ENCODE measurements at regions not wholly inside any gene's neighbourhood (a gene's known extent, or its start where the extent isn't known, plus 50 kb on each side); places are given as distances from the start of the nearest gene placed in this dataset.
"Not testable (repeated sequence)": the region's sequence is repeated elsewhere in the genome, so short reads cannot be mapped to it uniquely, and the experiment has no call there.

GRCh38 chr5:111643499-111643898 is 113.5 kb downstream of the NREP start:
- no peaks in the 10 kb centered on the region for H3K4me1 Mint-ChIP-seq
- H3K27me3 Mint-ChIP-seq, result peaks cover 4% of the 10 kb centered on the region
- H3K9me3 Mint-ChIP-seq, result peaks cover 16% of the 10 kb centered on the region
- CTCF ChIA-PET, result no interaction called here
- DNase-seq, result no peak
- no peak overlapping the region for H3K4me3 Mint-ChIP-seq
- H3K36me3 Mint-ChIP-seq, result no peaks in the 10 kb centered on the region
- H3K27ac Mint-ChIP-seq, result no peak overlapping the region

DNA sequence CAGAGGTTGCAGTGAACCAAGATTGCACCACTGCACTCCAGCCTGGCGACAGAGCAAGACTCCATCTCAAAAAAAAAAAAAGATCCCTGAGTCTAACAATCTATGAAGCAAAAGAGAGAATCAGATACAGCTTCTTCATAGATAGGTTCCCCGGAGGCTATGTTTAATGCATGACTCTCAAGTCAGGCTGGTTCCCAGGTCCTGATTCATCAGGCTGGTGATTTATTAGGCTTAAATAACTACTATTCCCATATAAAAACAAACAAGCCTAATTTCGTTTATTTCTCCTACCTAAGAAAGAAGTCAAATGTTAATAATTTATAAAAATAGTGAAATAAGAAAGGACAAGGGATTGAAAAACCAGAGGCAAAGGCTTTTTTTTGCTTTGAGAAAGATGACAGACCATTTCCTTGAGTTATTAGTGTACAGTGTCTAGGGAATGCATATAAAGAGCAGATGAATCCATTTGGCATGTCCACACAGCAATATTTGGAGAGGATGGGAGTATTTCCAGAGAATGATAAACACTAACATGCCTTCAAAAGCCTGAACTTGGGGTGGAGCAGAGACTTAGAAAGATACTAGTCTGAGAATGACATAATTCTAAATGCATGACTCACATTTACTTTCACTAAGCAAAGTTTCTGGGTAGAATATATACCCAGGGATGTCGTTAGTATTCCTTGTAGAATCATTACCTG is 115.3 kb downstream of the NREP start:
- CTCF ChIA-PET, result no interaction called here
- H3K27me3 Mint-ChIP-seq, result peaks cover 4% of the 10 kb centered on the region
- no peaks in the 10 kb centered on the region for H3K4me1 Mint-ChIP-seq
- peaks cover 20% of the 10 kb centered on the region for H3K9me3 Mint-ChIP-seq
- H3K4me3 Mint-ChIP-seq, result no peak overlapping the region
- H3K27ac Mint-ChIP-seq, result no peak overlapping the region
- no peak for DNase-seq
- no peaks in the 10 kb centered on the region for H3K36me3 Mint-ChIP-seq

DNA sequence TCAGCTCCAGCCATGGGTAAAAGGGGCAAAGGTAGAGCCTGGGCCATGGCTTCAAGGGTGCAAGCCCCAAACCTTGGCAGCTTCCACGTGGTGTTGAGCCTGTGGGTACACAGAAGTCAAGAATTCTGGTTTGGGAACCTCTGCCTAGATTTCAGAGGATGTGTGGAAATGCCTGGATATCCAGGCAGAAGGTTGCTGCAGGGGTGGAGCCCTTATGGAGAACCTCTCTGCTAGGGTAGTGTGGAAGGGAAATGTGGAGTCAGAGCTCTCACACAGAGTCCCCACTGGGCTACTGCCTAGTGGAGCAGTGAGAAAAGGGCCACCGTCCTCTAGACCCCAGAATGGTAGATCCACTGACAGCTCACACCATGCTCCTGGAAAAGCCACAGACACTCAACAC is 117.1 kb downstream of the NREP start:
- no peaks in the 10 kb centered on the region for H3K27me3 Mint-ChIP-seq
- H3K4me3 Mint-ChIP-seq, result no peak overlapping the region
- H3K27ac Mint-ChIP-seq, result no peak overlapping the region
- H3K9me3 Mint-ChIP-seq, result peaks cover 20% of the 10 kb centered on the region
- DNase-seq, result no peak
- CTCF ChIA-PET, result no interaction called here
- H3K4me1 Mint-ChIP-seq, result no peaks in the 10 kb centered on the region
- H3K36me3 Mint-ChIP-seq, result no peaks in the 10 kb centered on the region

GRCh38 chr5:111636736-111637135 is 120.3 kb downstream of the NREP start:
- no peak overlapping the region for H3K27ac Mint-ChIP-seq
- CTCF ChIA-PET, result no interaction called here

GRCh38 chr5:111635916-111636570 is 121.0 kb downstream of the NREP start:
- Mint-ChIP-seq H3K36me3 (no peaks in the 10 kb centered on the region), H3K4me3 (no peak overlapping the region), H3K4me1 (no peaks in the 10 kb centered on the region), H3K27me3 (no peaks in the 10 kb centered on the region), H3K27ac (no peak overlapping the region), H3K9me3 (peaks cover 20% of the 10 kb centered on the region)
- DNase-seq, result no peak
- CTCF ChIA-PET, result no interaction called here

More at GRCh38 chr5:111636736-111637135, 120.3 kb downstream of the NREP start:
- no peak overlapping the region for H3K4me3 Mint-ChIP-seq
- H3K9me3 Mint-ChIP-seq, result peaks cover 20% of the 10 kb centered on the region
- no peaks in the 10 kb centered on the region for H3K36me3 Mint-ChIP-seq
- no peaks in the 10 kb centered on the region for H3K4me1 Mint-ChIP-seq
- H3K27me3 Mint-ChIP-seq, result no peaks in the 10 kb centered on the region
- DNase-seq, result no peak

DNA sequence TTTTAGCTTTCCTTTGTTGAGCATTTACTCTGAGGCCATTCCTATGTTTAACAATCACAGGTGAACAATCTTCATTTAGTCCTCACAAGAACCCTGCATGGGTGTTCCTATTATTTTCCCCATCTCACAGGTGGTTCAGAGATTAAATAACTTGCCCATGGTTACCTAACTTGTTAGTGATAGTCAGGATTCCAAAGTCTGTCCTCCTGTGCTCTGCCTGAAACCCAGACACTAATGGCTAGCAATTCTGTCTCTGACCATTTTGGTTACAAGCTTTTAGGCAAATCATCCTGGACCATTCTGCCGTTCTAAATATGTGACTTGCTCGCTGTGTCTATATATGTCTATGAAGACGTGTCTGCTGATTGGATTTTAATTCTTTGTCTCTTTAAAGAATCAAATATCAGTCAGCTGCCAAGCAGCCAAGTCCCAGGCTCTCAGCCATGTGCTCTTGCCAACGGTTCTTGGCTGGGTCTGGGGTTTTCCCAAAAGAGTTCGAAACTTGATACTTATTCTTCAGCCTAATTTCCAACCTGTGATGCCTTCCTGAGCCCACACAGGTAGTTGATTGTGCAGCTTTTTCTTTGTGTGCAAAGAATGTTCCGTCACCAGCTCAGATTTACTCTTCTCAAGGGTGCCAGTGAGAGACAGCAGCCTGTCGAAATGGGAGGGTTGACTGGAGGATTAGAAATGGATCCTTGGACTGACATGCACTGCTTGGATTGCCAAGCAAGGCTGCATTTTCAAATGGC is 121.7 kb downstream of the NREP start:
- Mint-ChIP-seq H3K4me1 (no peaks in the 10 kb centered on the region), H3K4me3 (no peak overlapping the region), H3K36me3 (no peaks in the 10 kb centered on the region), H3K27me3 (no peaks in the 10 kb centered on the region), H3K9me3 (peaks cover 19% of the 10 kb centered on the region), H3K27ac (no peak overlapping the region)
- DNase-seq, result no peak
- CTCF ChIA-PET, result no interaction called here

DNA sequence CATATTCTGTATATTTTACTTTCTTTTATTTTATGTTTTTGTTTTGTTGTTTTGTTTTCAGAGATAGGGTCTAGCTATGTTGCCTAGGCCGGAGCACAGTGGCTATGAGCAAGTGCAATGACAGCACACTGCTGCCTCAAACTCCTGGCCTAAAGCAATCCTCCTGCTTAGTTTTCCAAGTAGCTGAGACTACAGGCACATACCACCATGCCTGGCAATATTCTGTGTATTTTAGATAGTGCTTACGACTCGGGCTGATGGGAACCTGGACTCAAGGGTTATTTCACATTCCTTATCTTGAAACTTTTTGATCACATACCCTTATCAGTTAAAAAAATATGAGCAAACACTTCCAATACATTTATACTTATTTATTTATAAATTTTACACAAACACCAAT is 119.0 kb upstream of the STARD4 start:
- no peaks in the 10 kb centered on the region for H3K4me1 Mint-ChIP-seq
- H3K9me3 Mint-ChIP-seq, result peaks cover 3% of the 10 kb centered on the region
- no peak for DNase-seq
- no peak overlapping the region for H3K4me3 Mint-ChIP-seq
- no peak overlapping the region for H3K27ac Mint-ChIP-seq
- H3K36me3 Mint-ChIP-seq, result no peaks in the 10 kb centered on the region
- H3K27me3 Mint-ChIP-seq, result no peaks in the 10 kb centered on the region
- CTCF ChIA-PET, result no interaction called here

GRCh38 chr5:111628901-111629300 is 116.6 kb upstream of the STARD4 start:
- Mint-ChIP-seq H3K36me3 (no peaks in the 10 kb centered on the region), H3K27me3 (no peaks in the 10 kb centered on the region), H3K4me3 (no peak overlapping the region), H3K9me3 (peaks cover 3% of the 10 kb centered on the region), H3K27ac (no peak overlapping the region), H3K4me1 (no peaks in the 10 kb centered on the region)
- no peak for DNase-seq
- CTCF ChIA-PET, result interaction anchor here (1.0 kb wide), 1 partner anchor 98 kb away, joined by 4 read pairs; no protein-coding TSS in a partner anchor

DNA sequence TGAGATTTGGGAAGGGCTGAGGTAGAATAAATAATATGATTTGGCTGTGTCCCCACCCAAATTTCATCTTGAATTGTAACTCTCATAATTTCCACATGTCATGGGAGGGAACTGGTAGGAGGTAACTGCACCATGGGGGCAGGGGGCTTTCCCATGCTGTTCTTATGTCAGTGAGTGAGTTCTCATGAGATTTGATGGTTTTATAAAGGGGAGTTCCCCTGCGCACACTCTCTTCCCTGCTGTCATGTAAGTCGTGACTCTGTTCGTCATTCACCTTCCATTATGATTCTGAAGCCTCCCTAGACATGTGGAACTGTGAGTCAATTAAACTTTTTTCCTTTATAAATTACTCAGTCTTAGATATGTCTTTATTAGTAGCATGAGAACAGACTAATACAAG is 115.5 kb upstream of the STARD4 start:
- no peak overlapping the region for H3K27ac Mint-ChIP-seq
- CTCF ChIA-PET, result no interaction called here

GRCh38 chr5:111626473-111627148 is 114.3 kb upstream of the STARD4 start:
- no peaks in the 10 kb centered on the region for H3K27me3 Mint-ChIP-seq
- no peaks in the 10 kb centered on the region for H3K36me3 Mint-ChIP-seq
- no peak overlapping the region for H3K4me3 Mint-ChIP-seq
- peaks cover 3% of the 10 kb centered on the region for H3K9me3 Mint-ChIP-seq
- no peaks in the 10 kb centered on the region for H3K4me1 Mint-ChIP-seq
- no peak for DNase-seq
- CTCF ChIA-PET, result no interaction called here
- H3K27ac Mint-ChIP-seq, result no peak overlapping the region

More for the DNA sequence above, 115.5 kb upstream of the STARD4 start:
- no peaks in the 10 kb centered on the region for H3K4me1 Mint-ChIP-seq
- no peaks in the 10 kb centered on the region for H3K27me3 Mint-ChIP-seq
- H3K4me3 Mint-ChIP-seq, result no peak overlapping the region
- no peaks in the 10 kb centered on the region for H3K36me3 Mint-ChIP-seq
- DNase-seq, result no peak
- peaks cover 3% of the 10 kb centered on the region for H3K9me3 Mint-ChIP-seq

GRCh38 chr5:111618623-111619271 is 106.4 kb upstream of the STARD4 start:
- CTCF ChIA-PET, result no interaction called here
- no peak overlapping the region for H3K4me3 Mint-ChIP-seq
- H3K27me3 Mint-ChIP-seq, result no peaks in the 10 kb centered on the region
- H3K27ac Mint-ChIP-seq, result no peak overlapping the region
- H3K36me3 Mint-ChIP-seq, result no peaks in the 10 kb centered on the region
- H3K9me3 Mint-ChIP-seq, result no peaks in the 10 kb centered on the region
- no peaks in the 10 kb centered on the region for H3K4me1 Mint-ChIP-seq
- DNase-seq, result no peak

DNA sequence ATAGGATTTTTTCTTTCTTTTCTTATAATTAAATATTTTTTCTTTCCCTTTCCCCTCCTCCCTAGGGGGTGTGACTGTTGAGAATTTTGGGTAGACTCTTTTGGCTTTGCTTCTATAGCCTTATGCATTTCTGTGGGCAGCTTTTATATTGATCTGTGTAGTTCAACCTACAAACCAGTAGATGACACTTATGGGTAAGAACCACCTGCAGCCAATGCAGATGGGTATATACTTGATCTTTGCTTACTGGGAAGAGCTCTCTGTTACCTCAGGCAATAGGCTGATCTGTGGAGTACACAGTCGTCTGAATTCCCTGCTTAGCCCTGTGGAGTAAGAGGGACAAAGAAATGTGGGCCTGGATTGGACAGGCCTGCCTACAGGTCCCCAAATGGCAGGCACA is 102.7 kb upstream of the STARD4 start:
- H3K36me3 Mint-ChIP-seq, result no peaks in the 10 kb centered on the region
- CTCF ChIA-PET, result no interaction called here
- H3K27ac Mint-ChIP-seq, result no peak overlapping the region
- H3K4me3 Mint-ChIP-seq, result no peak overlapping the region
- DNase-seq, result no peak
- no peaks in the 10 kb centered on the region for H3K4me1 Mint-ChIP-seq
- no peaks in the 10 kb centered on the region for H3K27me3 Mint-ChIP-seq
- H3K9me3 Mint-ChIP-seq, result peaks cover 4% of the 10 kb centered on the region

- H3K4me1 Mint-ChIP-seq, H3K36me3 Mint-ChIP-seq, H3K9me3 Mint-ChIP-seq, DNase-seq, H3K4me3 Mint-ChIP-seq, CTCF ChIA-PET, H3K27ac Mint-ChIP-seq, H3K27me3 Mint-ChIP-seq: not testable (repeated sequence)
Observed at GRCh38 chr5:111612013-111612630, 99.8 kb upstream of the STARD4 start.

DNA sequence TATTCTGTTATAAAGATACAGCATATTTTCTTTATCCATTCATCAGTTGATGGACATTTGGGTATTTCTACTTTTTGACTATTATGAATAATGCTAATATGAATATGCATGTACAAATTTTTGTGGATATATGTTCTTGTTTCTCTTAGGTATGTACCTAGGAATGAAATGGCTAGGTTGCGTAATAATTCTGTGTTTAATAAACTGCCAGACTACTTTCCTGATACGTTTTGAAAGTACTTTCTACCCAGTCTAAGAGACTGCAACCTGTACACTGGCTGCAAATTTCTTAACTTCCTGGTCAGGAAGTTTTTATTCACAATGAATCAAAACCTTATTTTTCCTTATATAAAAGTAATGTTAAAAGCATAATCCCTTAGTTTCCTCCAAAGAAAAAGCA is 93.9 kb upstream of the STARD4 start:
- H3K9me3 Mint-ChIP-seq, result peaks cover 5% of the 10 kb centered on the region

More for the DNA sequence above, 93.9 kb upstream of the STARD4 start:
- no peak overlapping the region for H3K4me3 Mint-ChIP-seq
- peaks cover 4% of the 10 kb centered on the region for H3K27me3 Mint-ChIP-seq
- CTCF ChIA-PET, result no interaction called here
- DNase-seq, result no peak
- no peaks in the 10 kb centered on the region for H3K36me3 Mint-ChIP-seq
- no peak overlapping the region for H3K27ac Mint-ChIP-seq
- H3K4me1 Mint-ChIP-seq, result no peaks in the 10 kb centered on the region

Data from activated naive CD4-positive, alpha-beta T cell treated with anti-CD3 and anti-CD28 coated beads, Interleukin-2, amount 10 ng/mL, durations not matched to agents 7 days and 5 days (primary cell).